ENCODE measurements at regions not wholly inside any gene's neighbourhood (a gene's known extent, or its start where the extent isn't known, plus 50 kb on each side); places are given as distances from the start of the nearest gene placed in this dataset.

DNA sequence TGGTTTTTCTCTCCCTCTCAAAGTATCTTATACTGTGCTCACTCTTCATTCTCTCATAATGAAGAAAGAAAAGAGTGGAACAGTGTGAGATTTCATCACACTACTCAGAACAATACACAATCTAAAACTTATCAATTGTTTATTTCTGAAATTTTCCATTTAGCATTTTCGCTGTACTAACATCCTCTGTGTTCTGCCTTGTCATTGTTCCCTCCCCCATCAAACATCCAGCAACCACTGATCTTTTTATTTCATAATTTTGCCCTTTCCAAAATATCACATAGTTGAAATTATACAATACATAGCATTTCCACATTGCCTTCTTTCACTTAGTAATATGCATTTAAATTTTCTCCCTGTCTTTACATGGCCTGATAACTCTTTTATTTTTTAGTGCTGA is 658.7 kb downstream of the SLITRK1 start:
- H3K27ac ChIP-seq (replicated peaks): no peak overlapping the region
- no peak for DNase-seq (ENCODE audit: low read depth in 1 of 2, low spot score in 1 of 2)
- no peak overlapping the region for H3K4me3 ChIP-seq (replicated peaks; ENCODE audit: insufficient read depth, low read length)
- TF ChIP-seq, protein P1, sequence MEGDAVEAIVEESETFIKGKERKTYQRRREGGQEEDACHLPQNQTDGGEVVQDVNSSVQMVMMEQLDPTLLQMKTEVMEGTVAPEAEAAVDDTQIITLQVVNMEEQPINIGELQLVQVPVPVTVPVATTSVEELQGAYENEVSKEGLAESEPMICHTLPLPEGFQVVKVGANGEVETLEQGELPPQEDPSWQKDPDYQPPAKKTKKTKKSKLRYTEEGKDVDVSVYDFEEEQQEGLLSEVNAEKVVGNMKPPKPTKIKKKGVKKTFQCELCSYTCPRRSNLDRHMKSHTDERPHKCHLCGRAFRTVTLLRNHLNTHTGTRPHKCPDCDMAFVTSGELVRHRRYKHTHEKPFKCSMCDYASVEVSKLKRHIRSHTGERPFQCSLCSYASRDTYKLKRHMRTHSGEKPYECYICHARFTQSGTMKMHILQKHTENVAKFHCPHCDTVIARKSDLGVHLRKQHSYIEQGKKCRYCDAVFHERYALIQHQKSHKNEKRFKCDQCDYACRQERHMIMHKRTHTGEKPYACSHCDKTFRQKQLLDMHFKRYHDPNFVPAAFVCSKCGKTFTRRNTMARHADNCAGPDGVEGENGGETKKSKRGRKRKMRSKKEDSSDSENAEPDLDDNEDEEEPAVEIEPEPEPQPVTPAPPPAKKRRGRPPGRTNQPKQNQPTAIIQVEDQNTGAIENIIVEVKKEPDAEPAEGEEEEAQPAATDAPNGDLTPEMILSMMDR (IDR thresholded peaks at IDR 0.05; ENCODE audit: insufficient read depth, low read length): no peak
- TF ChIP-seq SPI1 (IDR thresholded peaks at IDR 0.05; ENCODE audit: borderline replicate concordance, low read depth) (no peak), POLR2AphosphoS5 (IDR thresholded peaks at IDR 0.05; ENCODE audit: low read depth) (no peak), GABPA (IDR thresholded peaks at IDR 0.05; ENCODE audit: low read depth) (no peak)
- TF ChIP-seq, protein P2, sequence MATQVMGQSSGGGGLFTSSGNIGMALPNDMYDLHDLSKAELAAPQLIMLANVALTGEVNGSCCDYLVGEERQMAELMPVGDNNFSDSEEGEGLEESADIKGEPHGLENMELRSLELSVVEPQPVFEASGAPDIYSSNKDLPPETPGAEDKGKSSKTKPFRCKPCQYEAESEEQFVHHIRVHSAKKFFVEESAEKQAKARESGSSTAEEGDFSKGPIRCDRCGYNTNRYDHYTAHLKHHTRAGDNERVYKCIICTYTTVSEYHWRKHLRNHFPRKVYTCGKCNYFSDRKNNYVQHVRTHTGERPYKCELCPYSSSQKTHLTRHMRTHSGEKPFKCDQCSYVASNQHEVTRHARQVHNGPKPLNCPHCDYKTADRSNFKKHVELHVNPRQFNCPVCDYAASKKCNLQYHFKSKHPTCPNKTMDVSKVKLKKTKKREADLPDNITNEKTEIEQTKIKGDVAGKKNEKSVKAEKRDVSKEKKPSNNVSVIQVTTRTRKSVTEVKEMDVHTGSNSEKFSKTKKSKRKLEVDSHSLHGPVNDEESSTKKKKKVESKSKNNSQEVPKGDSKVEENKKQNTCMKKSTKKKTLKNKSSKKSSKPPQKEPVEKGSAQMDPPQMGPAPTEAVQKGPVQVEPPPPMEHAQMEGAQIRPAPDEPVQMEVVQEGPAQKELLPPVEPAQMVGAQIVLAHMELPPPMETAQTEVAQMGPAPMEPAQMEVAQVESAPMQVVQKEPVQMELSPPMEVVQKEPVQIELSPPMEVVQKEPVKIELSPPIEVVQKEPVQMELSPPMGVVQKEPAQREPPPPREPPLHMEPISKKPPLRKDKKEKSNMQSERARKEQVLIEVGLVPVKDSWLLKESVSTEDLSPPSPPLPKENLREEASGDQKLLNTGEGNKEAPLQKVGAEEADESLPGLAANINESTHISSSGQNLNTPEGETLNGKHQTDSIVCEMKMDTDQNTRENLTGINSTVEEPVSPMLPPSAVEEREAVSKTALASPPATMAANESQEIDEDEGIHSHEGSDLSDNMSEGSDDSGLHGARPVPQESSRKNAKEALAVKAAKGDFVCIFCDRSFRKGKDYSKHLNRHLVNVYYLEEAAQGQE (IDR thresholded peaks at IDR 0.05; ENCODE audit: insufficient replicate concordance, low read depth): no peak
- H3K27me3 ChIP-seq (ENCODE audit: insufficient read depth, poor library complexity, severe bottlenecking): no peaks in the 10 kb centered on the region

DNA sequence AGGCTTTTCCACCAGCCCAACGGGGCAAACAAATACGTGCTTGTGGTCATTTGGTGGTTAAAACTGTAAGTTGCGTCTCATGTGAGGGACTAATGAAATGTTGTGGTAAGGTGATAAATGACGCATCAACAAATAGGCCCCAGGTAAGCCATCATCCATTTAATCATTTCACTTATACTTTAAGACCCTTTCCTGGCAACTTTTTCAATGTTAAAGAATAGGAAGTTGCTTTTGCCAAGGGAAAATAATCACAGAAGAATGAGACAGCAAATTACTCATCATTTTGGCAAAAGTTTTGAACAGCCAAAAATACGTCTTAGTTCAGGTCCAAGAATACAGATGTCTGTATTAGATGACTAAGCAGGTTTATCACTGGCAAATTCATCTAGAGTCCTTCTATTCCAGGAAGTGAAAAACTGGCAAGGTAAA is 660.4 kb downstream of the SLITRK1 start:
- no peak for DNase-seq (ENCODE audit: low read depth in 1 of 2, low spot score in 1 of 2)
- H3K27ac ChIP-seq (replicated peaks): no peak overlapping the region
- TF ChIP-seq, protein P1 (IDR thresholded peaks at IDR 0.05; ENCODE audit: insufficient read depth, low read length): no peak
- TF ChIP-seq GABPA (IDR thresholded peaks at IDR 0.05; ENCODE audit: low read depth) (no peak), SPI1 (IDR thresholded peaks at IDR 0.05; ENCODE audit: borderline replicate concordance, low read depth) (no peak), POLR2AphosphoS5 (IDR thresholded peaks at IDR 0.05; ENCODE audit: low read depth) (no peak)
- TF ChIP-seq, protein P2 (IDR thresholded peaks at IDR 0.05; ENCODE audit: insufficient replicate concordance, low read depth): no peak

DNA sequence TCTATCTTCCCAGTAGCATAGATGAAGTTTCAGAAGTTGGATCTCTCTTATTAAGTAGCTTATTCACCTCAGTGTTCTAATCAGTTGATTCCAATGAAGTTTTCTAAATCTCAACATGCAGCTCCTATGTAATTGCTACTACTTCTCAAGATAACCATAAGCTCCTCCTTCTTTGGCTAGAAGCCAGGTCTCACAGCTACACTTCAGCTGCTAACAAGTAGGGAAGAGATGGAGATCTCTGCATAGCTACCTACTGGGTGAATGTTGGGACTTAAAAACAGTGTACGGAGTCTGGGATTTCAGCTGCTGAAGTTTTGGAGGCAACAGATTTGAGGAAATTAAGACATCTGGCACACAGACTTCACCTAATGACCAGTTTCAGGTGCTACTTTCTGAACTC is 661.0 kb downstream of the SLITRK1 start:
- H3K4me3 ChIP-seq (replicated peaks; ENCODE audit: insufficient read depth, low read length): no peak overlapping the region
- TF ChIP-seq SPI1 (IDR thresholded peaks at IDR 0.05; ENCODE audit: borderline replicate concordance, low read depth) (no peak), GABPA (IDR thresholded peaks at IDR 0.05; ENCODE audit: low read depth) (no peak), POLR2AphosphoS5 (IDR thresholded peaks at IDR 0.05; ENCODE audit: low read depth) (no peak)
- TF ChIP-seq, protein P1 (IDR thresholded peaks at IDR 0.05; ENCODE audit: insufficient read depth, low read length): no peak
- TF ChIP-seq, protein P2 (IDR thresholded peaks at IDR 0.05; ENCODE audit: insufficient replicate concordance, low read depth): no peak
- H3K27ac ChIP-seq (replicated peaks): no peak overlapping the region
- no peaks in the 10 kb centered on the region for H3K27me3 ChIP-seq (ENCODE audit: insufficient read depth, poor library complexity, severe bottlenecking)
- DNase-seq (ENCODE audit: low read depth in 1 of 2, low spot score in 1 of 2): no peak

More for the DNA sequence above, 660.4 kb downstream of the SLITRK1 start:
- Histone ChIP-seq H3K27me3 (ENCODE audit: insufficient read depth, poor library complexity, severe bottlenecking) (no peaks in the 10 kb centered on the region), H3K4me3 (replicated peaks; ENCODE audit: insufficient read depth, low read length) (no peak overlapping the region)

Measured in HL-60 (cell line).